Kidney (tissue), 13 donors: ENCODE measurements at regions not wholly inside any gene's neighbourhood (a gene's known extent, or its start where the extent isn't known, plus 50 kb on each side); places are given as distances from the start of the nearest gene placed in this dataset.

ENCODE experiments used
- DNase-seq, 5 donors: peaks; one replicate each; pipeline ENCODE4 v3.0.0-alpha.2; 2013 to 2020
- FAIRE-seq: peaks from 2 replicates; lab custom pipeline; 2012; peaks lifted over from hg19 to GRCh38; lab: Jason Lieb, UNC
- H3K27ac ChIP-seq, 2 donors: one replicate each; pipeline ENCODE4 v1.7.0; 2013; ENCODE audit warnings: low read depth in 2 of 2, low read length in 2 of 2, inconsistent platforms in 1 of 2
- H3K27me3 ChIP-seq: one replicate; pipeline ENCODE4 v1.7.1; 2013; ENCODE audit warnings: low read length, inconsistent platforms; ENCODE audit not compliant: control insufficient read depth, insufficient read depth
- H3K36me3 ChIP-seq, 3 donors: one replicate each; pipeline versions ENCODE4 v1.7.0 to v1.7.1; 2013; ENCODE audit warnings: low read length in 3 of 3, control low read depth in 1 of 3, inconsistent platforms in 1 of 3; ENCODE audit not compliant: insufficient read depth in 3 of 3, control insufficient read depth in 2 of 3
- H3K4me1 ChIP-seq, 3 donors: one replicate each; pipeline versions ENCODE4 v1.7.0 to v1.7.1; 2013; ENCODE audit warnings: low read length in 3 of 3, inconsistent platforms in 1 of 3, low read depth in 1 of 3; ENCODE audit not compliant: control insufficient read depth in 2 of 3, insufficient read depth in 2 of 3
- H3K4me3 ChIP-seq, 3 donors: one replicate each; pipeline versions ENCODE4 v1.7.0 to v1.8.1; 2013; ENCODE audit warnings: low read length in 3 of 3, control low read depth in 1 of 3, inconsistent platforms in 1 of 3
- H3K9ac ChIP-seq, 3 donors: one replicate each; pipeline versions ENCODE4 v1.7.0 to v1.7.1; 2013; ENCODE audit warnings: low read length in 3 of 3, control low read depth in 1 of 3, inconsistent platforms in 1 of 3
- H3K9me3 ChIP-seq, 3 donors: one replicate each; pipeline versions ENCODE4 v1.7.0 to v1.7.1; 2013; ENCODE audit warnings: low read length in 3 of 3, control low read depth in 1 of 3, inconsistent platforms in 1 of 3; ENCODE audit not compliant: control insufficient read depth in 2 of 3, insufficient read depth in 1 of 3
- intact Hi-C: fragments of 100-400 bp; cut with DNase I; formaldehyde crosslinking; loops from one replicate; pipeline ENCODE4 v1.11.1; 2022
- TF ChIP-seq, protein P1 (sequence below): IDR thresholded peaks from 3 replicates; pipeline ENCODE4 v1.5.1; 2012; ENCODE audit warnings: mild to moderate bottlenecking, moderate library complexity, borderline replicate concordance; ENCODE audit not compliant: insufficient read depth; ENCODE audit errors: extremely low read depth
- donor health status: control.
- donor health status: control.
- donor health status: control.
- donor health status: control.
- donor health status: control.
- donor health status: DM: yes; HTN: yes; CAD: no.
- donor health status: Normal renal cell carcinoma (clear cell type).

DNA sequence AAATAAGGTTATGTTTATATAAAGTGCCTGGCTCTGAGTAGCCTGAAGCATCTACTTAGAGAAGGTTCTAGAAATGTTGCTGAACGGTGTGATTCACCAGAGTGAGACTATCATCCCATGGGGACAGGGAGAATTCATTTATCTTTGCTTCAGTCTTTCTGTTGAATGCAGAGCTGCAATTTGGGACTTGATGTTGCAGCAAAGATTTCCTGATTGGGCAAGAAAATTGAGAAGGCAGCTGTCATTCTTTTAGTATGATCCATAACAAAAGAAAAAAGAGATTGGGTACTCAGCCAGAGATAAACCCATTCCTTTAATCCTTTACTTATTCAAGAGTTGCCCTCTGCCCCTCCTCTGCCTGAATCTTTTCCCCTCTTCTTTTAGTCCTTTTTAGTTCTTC lies 456.3 kb upstream of the WWC1 start:
- Histone ChIP-seq H3K36me3 (no peaks in the 10 kb centered on the region), H3K9ac (no peak overlapping the region), H3K27ac (no peak overlapping the region), H3K27me3 (no peaks in the 10 kb centered on the region), H3K4me1 (no peaks in the 10 kb centered on the region), H3K9me3 (no peaks in the 10 kb centered on the region), H3K4me3 (no peak overlapping the region)
- no peak for DNase-seq
- intact Hi-C loops, result no loop called here
- FAIRE-seq, result no peak
- TF ChIP-seq, protein P1, sequence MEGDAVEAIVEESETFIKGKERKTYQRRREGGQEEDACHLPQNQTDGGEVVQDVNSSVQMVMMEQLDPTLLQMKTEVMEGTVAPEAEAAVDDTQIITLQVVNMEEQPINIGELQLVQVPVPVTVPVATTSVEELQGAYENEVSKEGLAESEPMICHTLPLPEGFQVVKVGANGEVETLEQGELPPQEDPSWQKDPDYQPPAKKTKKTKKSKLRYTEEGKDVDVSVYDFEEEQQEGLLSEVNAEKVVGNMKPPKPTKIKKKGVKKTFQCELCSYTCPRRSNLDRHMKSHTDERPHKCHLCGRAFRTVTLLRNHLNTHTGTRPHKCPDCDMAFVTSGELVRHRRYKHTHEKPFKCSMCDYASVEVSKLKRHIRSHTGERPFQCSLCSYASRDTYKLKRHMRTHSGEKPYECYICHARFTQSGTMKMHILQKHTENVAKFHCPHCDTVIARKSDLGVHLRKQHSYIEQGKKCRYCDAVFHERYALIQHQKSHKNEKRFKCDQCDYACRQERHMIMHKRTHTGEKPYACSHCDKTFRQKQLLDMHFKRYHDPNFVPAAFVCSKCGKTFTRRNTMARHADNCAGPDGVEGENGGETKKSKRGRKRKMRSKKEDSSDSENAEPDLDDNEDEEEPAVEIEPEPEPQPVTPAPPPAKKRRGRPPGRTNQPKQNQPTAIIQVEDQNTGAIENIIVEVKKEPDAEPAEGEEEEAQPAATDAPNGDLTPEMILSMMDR, result no peak

DNA sequence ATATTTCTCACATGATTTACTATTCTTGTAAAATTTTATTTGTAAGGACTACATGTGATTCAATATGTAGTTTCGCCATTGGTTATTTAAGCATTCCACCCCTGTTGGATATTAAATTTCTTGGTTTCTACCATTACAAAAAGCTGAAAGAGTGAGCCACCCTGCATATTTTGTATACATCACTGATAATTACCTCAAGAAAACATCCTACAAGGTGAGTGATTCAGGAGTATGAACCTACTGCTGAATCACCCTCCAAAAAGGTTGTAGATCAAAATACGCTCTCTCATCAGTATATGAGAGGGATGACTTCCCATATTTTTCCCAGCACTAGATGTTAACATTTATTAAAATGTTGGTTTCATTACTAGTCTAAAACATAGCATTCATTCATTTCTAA lies 454.3 kb upstream of the WWC1 start:
- no peak for DNase-seq
- Histone ChIP-seq H3K27ac (no peak overlapping the region), H3K9me3 (no peaks in the 10 kb centered on the region), H3K9ac (no peak overlapping the region), H3K36me3 (no peaks in the 10 kb centered on the region), H3K27me3 (no peaks in the 10 kb centered on the region), H3K4me1 (no peaks in the 10 kb centered on the region), H3K4me3 (no peak overlapping the region)
- no peak for FAIRE-seq
- intact Hi-C loops, result no loop called here
- TF ChIP-seq, protein P1, result no peak

DNA sequence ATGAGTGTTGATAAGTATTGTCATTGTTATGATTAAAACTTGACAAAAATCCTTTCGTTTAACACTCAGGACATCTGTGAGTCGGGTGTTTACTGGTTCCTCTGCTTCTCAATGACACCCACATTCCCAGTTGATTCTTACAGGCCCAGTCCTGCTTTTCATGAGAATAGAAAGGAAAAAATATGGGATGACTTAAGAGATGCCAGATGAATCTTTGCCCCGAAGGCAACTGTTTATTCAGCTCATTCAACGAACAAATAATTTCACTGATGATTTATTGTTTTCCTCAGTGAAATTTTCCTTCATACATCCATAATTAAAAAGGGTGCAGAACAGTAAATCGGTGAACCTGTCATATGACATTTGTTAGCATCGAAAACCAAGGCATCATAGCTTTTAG lies 452.4 kb upstream of the WWC1 start:
- FAIRE-seq, result no peak
- Histone ChIP-seq H3K4me3 (no peak overlapping the region), H3K9me3 (no peaks in the 10 kb centered on the region), H3K27ac (no peak overlapping the region), H3K27me3 (no peaks in the 10 kb centered on the region), H3K9ac (no peak overlapping the region), H3K4me1 (no peaks in the 10 kb centered on the region), H3K36me3 (no peaks in the 10 kb centered on the region)
- no peak for DNase-seq
- TF ChIP-seq, protein P1, result no peak
- intact Hi-C loops, result no loop called here

DNA sequence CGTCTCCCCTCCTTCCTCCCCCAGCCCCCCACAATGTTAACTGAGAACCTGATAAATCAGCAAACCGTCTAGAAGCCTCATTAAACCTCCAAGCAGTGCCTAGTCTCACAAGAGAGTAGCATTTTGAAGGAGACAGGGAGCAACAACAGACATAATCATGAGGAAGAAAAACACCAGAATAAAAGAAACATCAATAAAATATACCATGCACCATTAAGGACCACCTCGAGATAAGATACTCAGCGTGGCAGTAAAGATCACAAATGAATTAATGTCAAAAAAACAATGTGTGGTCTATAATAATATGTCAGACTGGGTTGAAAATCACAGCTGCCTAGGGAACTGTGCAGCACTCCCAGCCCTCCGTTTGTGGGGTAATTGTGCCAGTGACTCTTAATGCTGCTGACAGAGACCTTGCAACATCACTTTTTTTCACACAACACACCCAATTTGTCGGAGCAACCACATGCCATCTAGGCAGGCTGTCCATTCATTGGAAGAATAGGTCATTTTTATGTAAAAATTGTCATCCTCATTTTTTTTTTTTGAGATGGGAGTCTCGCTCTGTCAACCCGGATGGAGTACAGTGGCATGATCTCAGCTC lies 450.8 kb upstream of the WWC1 start:
- peak in 3 of 5 donors; percentile 18 to 41 (median 38) for DNase-seq
- intact Hi-C loops, result no loop called here
- TF ChIP-seq, protein P1, result no peak
- H3K4me1 ChIP-seq, result no peaks in the 10 kb centered on the region
- H3K4me3 ChIP-seq, result no peak overlapping the region
- H3K9ac ChIP-seq, result no peak overlapping the region
- no peak for FAIRE-seq
- H3K27me3 ChIP-seq, result no peaks in the 10 kb centered on the region
- no peaks in the 10 kb centered on the region for H3K36me3 ChIP-seq
- no peaks in the 10 kb centered on the region for H3K9me3 ChIP-seq
- H3K27ac ChIP-seq, result no peak overlapping the region
